Progenitor cell of endocrine pancreas (in vitro differentiated cells): ENCODE measurements at regions not wholly inside any gene's neighbourhood (a gene's known extent, or its start where the extent isn't known, plus 50 kb on each side); places are given as distances from the start of the nearest gene placed in this dataset.

Experiments
- DNase-seq: peaks from one replicate; pipeline ENCODE4 v3.0.0; 2021; ENCODE audit warnings: low spot score; ENCODE audit not compliant: unreplicated experiment
- H3K27ac Mint-ChIP-seq: 2 replicates; pipeline ENCODE4 v1.8.0; 2021; ENCODE audit warnings: mild to moderate bottlenecking, moderate library complexity, mixed read lengths
- H3K27me3 Mint-ChIP-seq: 2 replicates; pipeline ENCODE4 v1.8.0; 2021; ENCODE audit warnings: mixed read lengths
- H3K36me3 Mint-ChIP-seq: 2 replicates; pipeline ENCODE4 v1.8.0; 2022; ENCODE audit warnings: mixed read lengths; ENCODE audit not compliant: insufficient read depth
- H3K4me1 Mint-ChIP-seq: 2 replicates; pipeline ENCODE4 v1.8.0; 2021; ENCODE audit warnings: low read depth, mixed read lengths
- H3K4me3 Mint-ChIP-seq: 2 replicates; pipeline ENCODE4 v1.8.0; 2021; ENCODE audit warnings: low read depth, mild to moderate bottlenecking, moderate library complexity, mixed read lengths
- H3K9me3 Mint-ChIP-seq: 2 replicates; pipeline ENCODE4 v1.8.0; 2021; ENCODE audit warnings: low read depth, mixed read lengths
- CTCF ChIP-seq: fragments of 200-600 bp; sonication (generic); IDR thresholded peaks from one replicate; pipeline ENCODE4 v1.5.0; 2021; ENCODE audit warnings: antibody characterized with exemption, mild to moderate bottlenecking; ENCODE audit not compliant: unreplicated experiment

DNA sequence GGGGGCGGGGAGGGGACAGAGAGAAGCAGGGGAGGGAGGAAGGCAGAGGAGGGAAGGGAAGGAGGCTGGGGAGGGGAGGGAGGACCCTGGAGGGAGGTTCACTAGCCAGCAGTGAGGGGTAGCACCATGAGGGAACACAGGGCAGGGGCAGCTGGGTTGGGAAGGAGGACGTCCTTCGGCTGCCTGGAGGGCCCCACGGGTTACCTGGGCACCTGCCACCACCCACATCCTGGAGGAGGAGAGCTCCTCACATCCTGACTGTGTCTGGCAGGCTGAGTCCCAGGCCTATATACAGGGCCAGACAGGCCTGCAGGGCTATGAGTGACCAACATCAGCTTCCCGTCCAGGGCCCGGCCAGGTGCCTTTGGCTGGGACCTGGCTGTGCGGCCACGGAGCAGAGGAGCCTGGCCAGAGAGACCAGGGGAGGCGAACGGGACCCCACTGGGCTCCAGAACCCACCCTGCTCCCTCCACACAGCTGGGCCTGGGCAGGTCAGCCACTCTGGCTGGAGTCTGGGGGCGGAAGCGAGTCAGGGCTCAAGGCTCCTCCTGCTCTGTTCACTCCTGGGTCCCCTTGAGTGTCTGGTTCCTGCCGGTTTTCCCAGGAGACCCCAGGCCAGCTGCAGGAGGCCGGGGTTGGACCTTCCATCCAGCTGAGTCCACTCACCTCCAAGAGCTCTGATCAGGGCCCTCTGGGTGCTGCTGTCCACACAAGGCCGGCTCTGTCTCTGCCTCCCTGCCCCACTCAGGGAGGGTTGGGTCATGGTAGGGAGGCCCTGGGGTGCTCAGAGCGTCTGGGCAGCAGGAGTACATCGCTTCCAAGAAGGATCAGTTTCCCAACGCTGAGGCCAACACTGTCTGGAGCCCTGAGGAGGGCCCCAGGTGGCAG lies 677.7 kb downstream of the BRD1 start:
- Mint-ChIP-seq H3K27me3 (peaks cover 13% of the 10 kb centered on the region), H3K9me3 (no peaks in the 10 kb centered on the region), H3K36me3 (no peaks in the 10 kb centered on the region), H3K4me1 (peaks cover 16% of the 10 kb centered on the region), H3K4me3 (no peak overlapping the region), H3K27ac (no peak overlapping the region)
- no peak for DNase-seq
- no peak for TF ChIP-seq CTCF

- DNase-seq, result no peak
- Mint-ChIP-seq H3K4me3 (no peak overlapping the region), H3K9me3 (no peaks in the 10 kb centered on the region), H3K27me3 (peaks cover 13% of the 10 kb centered on the region), H3K27ac (no peak overlapping the region), H3K36me3 (no peaks in the 10 kb centered on the region), H3K4me1 (peaks cover 16% of the 10 kb centered on the region)
- TF ChIP-seq CTCF, result peak; percentile 21
Measured at GRCh38 chr22:49148895-49149418, 678.7 kb downstream of the BRD1 start.

GRCh38 chr22:49147617-49148175 lies 680.0 kb downstream of the BRD1 start:
- TF ChIP-seq CTCF, result no peak
- Mint-ChIP-seq H3K27ac (no peak overlapping the region), H3K9me3 (no peaks in the 10 kb centered on the region), H3K27me3 (peaks cover 13% of the 10 kb centered on the region), H3K36me3 (no peaks in the 10 kb centered on the region), H3K4me1 (peaks cover 16% of the 10 kb centered on the region), H3K4me3 (no peak overlapping the region)
- DNase-seq, result no peak

GRCh38 chr22:49147171-49147570 lies 680.5 kb downstream of the BRD1 start:
- H3K27me3 Mint-ChIP-seq, result peaks cover 13% of the 10 kb centered on the region
- no peak overlapping the region for H3K27ac Mint-ChIP-seq

More at GRCh38 chr22:49147171-49147570, 680.5 kb downstream of the BRD1 start:
- Mint-ChIP-seq H3K4me1 (peaks cover 13% of the 10 kb centered on the region), H3K36me3 (no peaks in the 10 kb centered on the region), H3K4me3 (no peak overlapping the region), H3K9me3 (no peaks in the 10 kb centered on the region)
- DNase-seq, result no peak
- no peak for TF ChIP-seq CTCF
